PC-3 (cell line): ENCODE measurements at regions not wholly inside any gene's neighbourhood (a gene's known extent, or its start where the extent isn't known, plus 50 kb on each side); places are given as distances from the start of the nearest gene placed in this dataset.

Source experiments
- ATAC-seq: fragments of 200-7000 bp; cut with Tn5 transposase; 2 replicates; pipeline ENCODE4 v1.9.1; 2020; ENCODE audit warnings: mild to moderate bottlenecking, moderate library complexity
- BruUV-seq: library from RNA; stranded (reverse); fragments of 400-500 nt; replicated peaks from 2 replicates; lab custom pipeline; 2021; lab: Mats Ljungman, UMichigan
- CTCF ChIA-PET: fragments of 300-600 bp; sonication (Branson Sonifier 250); formaldehyde crosslinking; loops from one replicate; lab custom pipeline; 2022; ENCODE audit warnings: antibody characterized with exemption; lab: Charles Lee
- POLR2A ChIA-PET: fragments of 300-600 bp; sonication (Branson Sonifier 250); formaldehyde crosslinking; loops from one replicate; lab custom pipeline; 2022; ENCODE audit warnings: antibody characterized with exemption; ENCODE audit not compliant: unreplicated experiment; lab: Charles Lee
- DNase-seq: peaks from one replicate; pipeline ENCODE4 v3.0.0-alpha.2; 2015
- H2AFZ ChIP-seq: fragments of 300-600 bp; sonication (generic); 2 replicates; pipeline ENCODE4 v1.6.0; 2016; ENCODE audit warnings: antibody characterized with exemption, low read length
- H3F3A ChIP-seq: fragments of 300-600 bp; sonication (generic); one replicate; pipeline ENCODE4 v1.6.0; 2017; ENCODE audit warnings: antibody characterized with exemption, low read length, control low read depth, mild to moderate bottlenecking; ENCODE audit not compliant: unreplicated experiment
- H3K27ac ChIP-seq: fragments of 300-600 bp; sonication (generic); 2 replicates; pipeline ENCODE4 v1.5.1; 2016; ENCODE audit warnings: mild to moderate bottlenecking, low read length
- H3K27me3 ChIP-seq: fragments of 300-600 bp; sonication (generic); 2 replicates; pipeline ENCODE4 v1.6.1; 2016; ENCODE audit warnings: low read length, mixed read lengths
- H3K36me3 ChIP-seq: fragments of 300-600 bp; sonication (generic); 2 replicates; pipeline ENCODE4 v1.6.1; 2016; ENCODE audit warnings: low read depth, mixed run types, low read length, mixed read lengths
- H3K4me1 ChIP-seq: fragments of 300-600 bp; sonication (generic); 2 replicates; pipeline ENCODE4 v1.5.1; 2016; ENCODE audit warnings: low read length; ENCODE audit not compliant: insufficient read depth
- H3K4me2 ChIP-seq: fragments of 300-600 bp; sonication (generic); 2 replicates; pipeline ENCODE4 v1.6.0; 2016; ENCODE audit warnings: low read length
- H3K4me3 ChIP-seq: fragments of 300-600 bp; sonication (generic); 2 replicates; pipeline ENCODE4 v1.5.1; 2016; ENCODE audit warnings: mild to moderate bottlenecking, low read length, mixed read lengths
- H3K79me2 ChIP-seq: fragments of 300-600 bp; sonication (generic); 2 replicates; pipeline ENCODE4 v1.6.1; 2017; ENCODE audit warnings: low read length, mixed read lengths
- H3K9ac ChIP-seq: fragments of 300-600 bp; sonication (generic); 2 replicates; pipeline ENCODE4 v1.6.0; 2016; ENCODE audit warnings: mild to moderate bottlenecking, low read length
- H3K9me2 ChIP-seq: fragments of 300-600 bp; sonication (generic); replicated peaks from 2 replicates; pipeline ENCODE4 v1.6.1; 2016; ENCODE audit warnings: mixed run types, low read length, mixed read lengths
- H3K9me3 ChIP-seq: fragments of 300-600 bp; sonication (generic); 2 replicates; pipeline ENCODE4 v1.6.1; 2016; ENCODE audit warnings: low read length, mixed read lengths
- H4K20me1 ChIP-seq: fragments of 300-600 bp; sonication (generic); 2 replicates; pipeline ENCODE4 v1.6.1; 2016; ENCODE audit warnings: low read length, mixed read lengths
- EZH2 ChIP-seq: fragments of 300-600 bp; sonication (generic); IDR thresholded peaks from one replicate; pipeline ENCODE4 v1.6.1; 2017; ENCODE audit warnings: antibody characterized with exemption, mild to moderate bottlenecking, low read length; ENCODE audit not compliant: unreplicated experiment
- EZH2phosphoT487 ChIP-seq: fragments of 300-600 bp; sonication (generic); IDR thresholded peaks from 2 replicates; pipeline ENCODE4 v1.6.1; 2018; ENCODE audit warnings: mild to moderate bottlenecking, antibody characterized with exemption, low read length, borderline replicate concordance
- intact Hi-C: fragments of 100-400 bp; cut with micrococcal nuclease; formaldehyde crosslinking; loops from 2 replicates; pipeline ENCODE4 v1.9.0; 2023
- TF ChIP-seq, protein P1 (sequence below): fragments of 300-600 bp; sonication (generic); conservative IDR thresholded peaks from 2 replicates; pipeline ENCODE4 v1.5.1; 2017; ENCODE audit warnings: antibody characterized with exemption, low read depth, mild to moderate bottlenecking, low read length

DNA sequence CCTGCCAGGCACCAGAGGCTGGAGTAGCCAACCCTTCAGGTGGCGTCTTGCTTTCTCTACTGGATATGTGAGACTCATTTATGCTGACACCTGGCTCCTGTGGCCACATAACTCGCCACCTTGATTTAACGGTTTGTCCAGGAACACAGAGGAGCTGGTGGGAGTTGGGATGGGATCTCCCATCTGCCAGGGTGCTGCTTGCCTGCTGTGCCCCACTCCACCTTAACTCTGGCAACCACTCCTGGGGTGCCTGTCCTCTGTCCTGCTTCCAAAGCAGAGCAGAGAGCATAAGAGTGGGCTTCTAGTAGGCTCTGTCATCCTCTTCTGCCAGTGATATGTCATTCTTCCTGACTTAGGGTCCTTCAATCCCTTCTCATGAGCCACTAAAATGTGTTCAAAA lies 63.4 kb upstream of the ZNF423 start:
- BruUV-seq, result no TSS peak
- TF ChIP-seq EZH2phosphoT487, result no peak
- TF ChIP-seq, protein P1, sequence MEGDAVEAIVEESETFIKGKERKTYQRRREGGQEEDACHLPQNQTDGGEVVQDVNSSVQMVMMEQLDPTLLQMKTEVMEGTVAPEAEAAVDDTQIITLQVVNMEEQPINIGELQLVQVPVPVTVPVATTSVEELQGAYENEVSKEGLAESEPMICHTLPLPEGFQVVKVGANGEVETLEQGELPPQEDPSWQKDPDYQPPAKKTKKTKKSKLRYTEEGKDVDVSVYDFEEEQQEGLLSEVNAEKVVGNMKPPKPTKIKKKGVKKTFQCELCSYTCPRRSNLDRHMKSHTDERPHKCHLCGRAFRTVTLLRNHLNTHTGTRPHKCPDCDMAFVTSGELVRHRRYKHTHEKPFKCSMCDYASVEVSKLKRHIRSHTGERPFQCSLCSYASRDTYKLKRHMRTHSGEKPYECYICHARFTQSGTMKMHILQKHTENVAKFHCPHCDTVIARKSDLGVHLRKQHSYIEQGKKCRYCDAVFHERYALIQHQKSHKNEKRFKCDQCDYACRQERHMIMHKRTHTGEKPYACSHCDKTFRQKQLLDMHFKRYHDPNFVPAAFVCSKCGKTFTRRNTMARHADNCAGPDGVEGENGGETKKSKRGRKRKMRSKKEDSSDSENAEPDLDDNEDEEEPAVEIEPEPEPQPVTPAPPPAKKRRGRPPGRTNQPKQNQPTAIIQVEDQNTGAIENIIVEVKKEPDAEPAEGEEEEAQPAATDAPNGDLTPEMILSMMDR, result no peak
- TF ChIP-seq EZH2, result no peak
- DNase-seq, result no peak
- Histone ChIP-seq H3K9me3 (no peaks in the 10 kb centered on the region), H3K4me3 (no peak overlapping the region), H4K20me1 (no peaks in the 10 kb centered on the region), H2AFZ (no peak overlapping the region), H3K27ac (no peak overlapping the region), H3K36me3 (no peaks in the 10 kb centered on the region), H3K79me2 (no peaks in the 10 kb centered on the region), H3K4me2 (no peak overlapping the region), H3F3A (no peaks in the 10 kb centered on the region), H3K9me2 (no peaks in the 10 kb centered on the region), H3K9ac (no peak overlapping the region), H3K27me3 (0 out of 2 replicates have a peak, but pooled peaks cover 5% of the 10 kb centered on the region), H3K4me1 (no peaks in the 10 kb centered on the region)
- CTCF ChIA-PET, result no interaction called here
- no peak for ATAC-seq
- POLR2A ChIA-PET, result no interaction called here
- intact Hi-C loops, result no loop called here

DNA sequence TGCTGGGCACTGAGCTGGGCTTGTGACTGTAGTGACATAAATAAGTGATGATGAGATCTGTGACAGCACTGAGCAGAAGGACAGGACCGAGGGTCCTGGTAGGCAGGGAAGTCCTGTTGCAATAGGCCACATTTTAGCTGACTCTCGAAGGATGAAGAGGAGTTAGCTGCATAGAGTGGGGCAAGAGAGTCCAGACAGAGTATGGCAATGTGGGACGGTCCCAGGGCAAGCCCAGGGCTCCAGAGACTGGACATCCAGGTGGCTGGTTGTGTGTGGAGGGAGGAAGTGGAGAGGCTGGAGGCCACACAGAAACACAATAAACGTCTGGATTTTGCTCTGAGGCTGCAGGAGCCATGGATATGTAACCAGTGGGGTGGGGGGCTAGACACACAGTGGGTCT lies 64.5 kb upstream of the ZNF423 start:
- TF ChIP-seq, protein P1, result no peak
- TF ChIP-seq EZH2phosphoT487, result no peak
- TF ChIP-seq EZH2, result no peak
- CTCF ChIA-PET, result no interaction called here
- POLR2A ChIA-PET, result no interaction called here
- Histone ChIP-seq H3F3A (no peaks in the 10 kb centered on the region), H2AFZ (no peak overlapping the region), H4K20me1 (no peaks in the 10 kb centered on the region), H3K4me1 (no peaks in the 10 kb centered on the region), H3K4me2 (no peak overlapping the region), H3K9me2 (no peaks in the 10 kb centered on the region), H3K9ac (no peak overlapping the region), H3K9me3 (no peaks in the 10 kb centered on the region), H3K4me3 (no peak overlapping the region), H3K27me3 (0 out of 2 replicates have a peak, but pooled peaks cover 9% of the 10 kb centered on the region), H3K79me2 (no peaks in the 10 kb centered on the region), H3K36me3 (no peaks in the 10 kb centered on the region), H3K27ac (no peak overlapping the region)
- intact Hi-C loops, result no loop called here
- no peak for ATAC-seq
- no TSS peak for BruUV-seq
- DNase-seq, result no peak

DNA sequence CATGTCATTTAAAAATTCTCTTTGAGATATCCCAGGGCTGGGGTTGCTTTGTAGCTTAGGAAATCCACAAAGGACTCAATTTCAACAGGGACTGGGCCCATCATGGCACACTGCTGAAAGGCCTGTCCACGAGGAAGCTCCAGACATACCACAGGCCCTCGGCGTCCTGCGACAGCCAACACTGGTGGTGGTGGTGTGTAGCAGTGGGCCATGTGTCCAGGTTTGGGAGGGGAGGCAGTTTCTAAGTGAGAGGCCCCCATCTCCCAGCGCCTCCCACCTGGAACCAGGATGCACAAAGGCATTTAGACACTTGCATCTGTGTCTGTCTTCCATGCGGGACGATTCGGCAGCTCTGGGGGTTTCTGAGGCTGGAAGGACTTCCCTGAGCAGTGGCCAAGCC lies 65.2 kb upstream of the ZNF423 start:
- CTCF ChIA-PET, result no interaction called here
- intact Hi-C loops, result no loop called here
- POLR2A ChIA-PET, result no interaction called here

More for the DNA sequence above, 65.2 kb upstream of the ZNF423 start:
- Histone ChIP-seq H3F3A (no peaks in the 10 kb centered on the region), H3K4me1 (no peaks in the 10 kb centered on the region), H3K9ac (no peak overlapping the region), H4K20me1 (no peaks in the 10 kb centered on the region), H3K4me3 (no peak overlapping the region), H3K9me3 (no peaks in the 10 kb centered on the region), H3K9me2 (no peaks in the 10 kb centered on the region), H3K27me3 (0 out of 2 replicates have a peak, but pooled peaks cover 9% of the 10 kb centered on the region), H2AFZ (no peak overlapping the region), H3K4me2 (no peak overlapping the region), H3K79me2 (no peaks in the 10 kb centered on the region), H3K36me3 (no peaks in the 10 kb centered on the region), H3K27ac (no peak overlapping the region)
- DNase-seq, result no peak
- no TSS peak for BruUV-seq
- TF ChIP-seq, protein P1, result no peak
- TF ChIP-seq EZH2phosphoT487 (no peak), EZH2 (no peak)
- ATAC-seq, result no peak
